H9 (cell line): ENCODE measurements at regions not wholly inside any gene's neighbourhood (a gene's known extent, or its start where the extent isn't known, plus 50 kb on each side); places are given as distances from the start of the nearest gene placed in this dataset.

ENCODE experiments used
- DNase-seq: peaks from one replicate; pipeline ENCODE4 v3.0.0-alpha.2; 2017
- H2AFZ ChIP-seq: one replicate; pipeline ENCODE4 v1.6.1; 2013; ENCODE audit warnings: mild to moderate bottlenecking, low read length, control low read depth, moderate library complexity
- H2AK5ac ChIP-seq: 2 replicates; pipeline ENCODE4 v1.6.1; 2013; ENCODE audit warnings: low read length, control low read depth, mixed read lengths; ENCODE audit not compliant: insufficient read length
- H2BK120ac ChIP-seq: one replicate; pipeline ENCODE4 v1.6.1; 2013; ENCODE audit warnings: low read depth, mild to moderate bottlenecking, low read length, control low read depth, inconsistent platforms; ENCODE audit not compliant: poor library complexity, severe bottlenecking
- H2BK12ac ChIP-seq: 2 replicates; pipeline ENCODE4 v1.6.1; 2013; ENCODE audit warnings: low read length, control low read depth, mixed read lengths, low read depth; ENCODE audit not compliant: insufficient read length
- H2BK15ac ChIP-seq: 2 replicates; pipeline ENCODE4 v1.6.1; 2013; ENCODE audit warnings: low read depth, low read length, control low read depth
- H2BK20ac ChIP-seq: one replicate; pipeline ENCODE4 v1.6.1; 2013; ENCODE audit warnings: low read depth, mild to moderate bottlenecking, low read length, control low read depth, inconsistent platforms; ENCODE audit not compliant: poor library complexity, severe bottlenecking
- H2BK5ac ChIP-seq: 2 replicates; pipeline ENCODE4 v1.6.1; 2013; ENCODE audit warnings: low read length, control low read depth, mixed read lengths; ENCODE audit not compliant: insufficient read length
- H3K14ac ChIP-seq: 2 replicates; pipeline ENCODE4 v1.6.1; 2013; ENCODE audit warnings: low read length, control low read depth; ENCODE audit not compliant: insufficient read depth
- H3K18ac ChIP-seq: 2 replicates; pipeline ENCODE4 v1.6.1; 2013; ENCODE audit warnings: low read depth, mild to moderate bottlenecking, mixed read lengths, low read length, control low read depth; ENCODE audit not compliant: insufficient read length
- H3K23ac ChIP-seq: 2 replicates; pipeline ENCODE4 v1.6.1; 2013; ENCODE audit warnings: low read length, control low read depth, mixed read lengths, low read depth; ENCODE audit not compliant: insufficient read length
- H3K23me2 ChIP-seq: 2 replicates; pipeline ENCODE4 v1.6.1; 2013; ENCODE audit warnings: low read depth, mild to moderate bottlenecking, mixed read lengths, low read length, control low read depth; ENCODE audit not compliant: insufficient read length, poor library complexity, severe bottlenecking
- H3K27ac ChIP-seq: 2 replicates; pipeline ENCODE4 v1.5.1; 2013; ENCODE audit warnings: low read length, control low read depth, mixed read lengths, low read depth; ENCODE audit not compliant: insufficient read length
- H3K27me3 ChIP-seq: 2 replicates; pipeline ENCODE4 v1.6.1; 2013; ENCODE audit warnings: low read length, control low read depth, inconsistent platforms; ENCODE audit not compliant: insufficient read depth
- H3K4ac ChIP-seq: 2 replicates; pipeline ENCODE4 v1.6.1; 2013; ENCODE audit warnings: low read depth, mild to moderate bottlenecking, control low read depth, inconsistent platforms, low read length, moderate library complexity
- H3K4me1 ChIP-seq: 2 replicates; pipeline ENCODE4 v1.6.1; 2013; ENCODE audit warnings: low read length, control low read depth, inconsistent platforms; ENCODE audit not compliant: insufficient read depth
- H3K4me2 ChIP-seq: 2 replicates; pipeline ENCODE4 v1.6.1; 2013; ENCODE audit warnings: low read length, control low read depth, mixed read lengths; ENCODE audit not compliant: insufficient read length, insufficient read depth
- H3K56ac ChIP-seq: 2 replicates; pipeline ENCODE4 v1.6.1; 2013; ENCODE audit warnings: low read depth, mild to moderate bottlenecking, mixed read lengths, low read length, control low read depth; ENCODE audit not compliant: insufficient read length
- H3K79me1 ChIP-seq: 2 replicates; pipeline ENCODE4 v1.6.1; 2013; ENCODE audit warnings: low read depth, mild to moderate bottlenecking, moderate library complexity, low read length, control low read depth, inconsistent platforms; ENCODE audit not compliant: insufficient read depth, poor library complexity, severe bottlenecking
- H3K79me2 ChIP-seq: 2 replicates; pipeline ENCODE4 v1.6.1; 2013; ENCODE audit warnings: low read length, control low read depth, inconsistent platforms; ENCODE audit not compliant: insufficient read depth
- H3K9ac ChIP-seq: 2 replicates; pipeline ENCODE4 v1.6.1; 2013; ENCODE audit warnings: low read length, control low read depth, mixed read lengths; ENCODE audit not compliant: insufficient read length; ENCODE audit errors: extremely low read depth
- H3K9me3 ChIP-seq: one replicate; pipeline ENCODE4 v1.6.1; 2013; ENCODE audit warnings: low read depth, low read length, inconsistent platforms; ENCODE audit not compliant: control insufficient read depth
- H3T11ph ChIP-seq: one replicate; pipeline ENCODE4 v1.6.1; 2013; ENCODE audit warnings: mild to moderate bottlenecking, low read length, control low read depth, inconsistent platforms
- H4K20me1 ChIP-seq: one replicate; pipeline ENCODE4 v1.6.1; 2013; ENCODE audit not compliant: control insufficient read depth, insufficient read length, insufficient read depth
- H4K5ac ChIP-seq: 2 replicates; pipeline ENCODE4 v1.6.1; 2013; ENCODE audit warnings: low read depth, mild to moderate bottlenecking, mixed read lengths, low read length, control low read depth; ENCODE audit not compliant: insufficient read length
- H4K8ac ChIP-seq: replicated peaks from 2 replicates; pipeline ENCODE4 v1.6.1; 2013; ENCODE audit warnings: low read length, control low read depth, mixed read lengths, low read depth; ENCODE audit not compliant: insufficient read length
- H4K91ac ChIP-seq: 2 replicates; pipeline ENCODE4 v1.6.1; 2013; ENCODE audit warnings: low read depth, mild to moderate bottlenecking, moderate library complexity, mixed read lengths, low read length, control low read depth; ENCODE audit not compliant: insufficient read length
- H3K27ac Mint-ChIP-seq, 3 experiments: 2 replicates in 2 of 3; 3 replicates in 1 of 3; pipeline ENCODE4 v1.8.0; 2020 to 2021; ENCODE audit warnings: mixed read lengths in 3 of 3, mild to moderate bottlenecking in 1 of 3, moderate library complexity in 1 of 3
- H3K27me3 Mint-ChIP-seq: 2 replicates; pipeline ENCODE4 v1.8.0; 2021; ENCODE audit warnings: low read depth, mild to moderate bottlenecking, moderate library complexity, mixed read lengths
- H3K36me3 Mint-ChIP-seq, 3 experiments: 2 replicates in 2 of 3; 3 replicates in 1 of 3; pipeline ENCODE4 v1.8.0; 2020 to 2021; ENCODE audit warnings: low read depth in 3 of 3, mixed read lengths in 3 of 3; ENCODE audit not compliant: insufficient read depth in 1 of 3
- H3K4me1 Mint-ChIP-seq, 2 experiments: 2 replicates each; pipeline ENCODE4 v1.8.0; 2020; ENCODE audit warnings: mixed read lengths in 2 of 2
- H3K4me3 Mint-ChIP-seq, 2 experiments: 2 replicates in 1 of 2; 3 replicates in 1 of 2; pipeline ENCODE4 v1.8.0; 2020 to 2021; ENCODE audit warnings: mild to moderate bottlenecking in 2 of 2, mixed read lengths in 2 of 2, moderate library complexity in 1 of 2
- H3K9me3 Mint-ChIP-seq, 2 experiments: 2 replicates in 1 of 2; 3 replicates in 1 of 2; pipeline ENCODE4 v1.8.0; 2020; ENCODE audit warnings: mild to moderate bottlenecking in 2 of 2, mixed read lengths in 2 of 2, moderate library complexity in 1 of 2
- WGBS: extraction: QIAGEN DNeasy Blood & Tissue Kit; methylation state at CpG from one replicate; pipeline ENCODE4 v1.1.7; 2013; ENCODE audit warnings: missing lambda C conversion rate, low lambda C conversion rate, mixed read lengths; ENCODE audit not compliant: insufficient read length; ENCODE audit errors: extremely low coverage; 5-methylcytosine and 5-hydroxymethylcytosine counted together
- TF ChIP-seq, protein P1 (sequence below): fragments of 200-600 bp; sonication (generic); conservative IDR thresholded peaks from 3 replicates; pipeline ENCODE4 v1.8.0; 2021; ENCODE audit warnings: antibody characterized with exemption, mild to moderate bottlenecking

DNA sequence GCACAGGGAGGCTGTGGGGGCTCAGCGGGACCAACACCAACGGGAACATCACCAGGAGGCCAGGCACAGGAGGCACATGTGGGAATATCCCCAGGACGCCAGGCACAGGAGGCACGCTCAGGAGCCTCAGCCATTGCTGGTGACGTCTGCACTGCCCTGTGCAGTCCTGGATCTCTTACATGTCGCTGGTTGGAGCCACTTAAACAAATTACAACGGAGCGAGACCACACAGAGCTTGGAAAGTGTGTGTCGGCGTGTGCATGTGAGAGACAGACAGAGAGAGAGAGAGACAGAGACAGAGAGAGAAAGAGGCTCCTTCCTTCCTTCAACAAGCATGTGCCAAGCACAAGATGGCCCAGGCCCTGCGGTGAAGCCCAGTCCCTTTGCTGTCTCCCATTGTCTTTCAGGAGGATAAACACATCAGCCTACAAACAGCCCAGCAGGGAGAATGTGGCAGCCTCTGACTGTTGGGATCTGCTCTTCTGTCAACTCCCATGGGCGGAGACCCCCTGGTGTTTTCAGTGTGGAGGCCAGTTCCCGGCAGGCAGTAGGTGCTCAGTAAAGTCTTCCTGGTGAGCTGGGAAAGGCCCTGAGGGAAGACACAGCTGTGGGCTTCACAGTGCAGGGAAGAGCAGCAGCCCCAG, 112.7 kb upstream of the THBS2 start:
- DNase-seq = no peak
- Histone ChIP-seq H3K4ac (no peak overlapping the region), H2BK12ac (no peak overlapping the region), H4K8ac (no peak overlapping the region), H3K4me1 (no peaks in the 10 kb centered on the region), H3K18ac (no peak overlapping the region), H3K23ac (no peak overlapping the region), H2AFZ (no peak overlapping the region), H3K4me2 (no peak overlapping the region), H4K5ac (no peak overlapping the region), H3K27ac (no peak overlapping the region), H3K79me2 (no peaks in the 10 kb centered on the region), H2AK5ac (no peak overlapping the region), H3K9ac (no peak overlapping the region), H3K79me1 (no peaks in the 10 kb centered on the region), H3K27me3 (no peaks in the 10 kb centered on the region), H2BK15ac (no peak overlapping the region), H3T11ph (no peak overlapping the region), H4K20me1 (no peaks in the 10 kb centered on the region), H4K91ac (no peak overlapping the region), H3K23me2 (no peaks in the 10 kb centered on the region), H2BK120ac (no peak overlapping the region), H3K9me3 (no peaks in the 10 kb centered on the region), H2BK5ac (no peak overlapping the region), H3K56ac (no peak overlapping the region), H2BK20ac (no peak overlapping the region), H3K14ac (no peak overlapping the region)
- Mint-ChIP-seq H3K36me3 (peaks cover 0 to 6% (median 3%) of the 10 kb centered on the region in 3 experiments; a peak in 2 of 7 replicates), H3K4me1 (peaks cover 0 to 14% of the 10 kb centered on the region in 2 experiments; a peak in 2 of 4 replicates), H3K27me3 (no peaks in the 10 kb centered on the region; the same call in 1 of the 2 replicates), H3K27ac (no peak overlapping the region), H3K9me3 (peaks cover 6 to 7% of the 10 kb centered on the region in 2 experiments; a peak in 2 of 5 replicates), H3K4me3 (no peak overlapping the region)
- WGBS = no CpG with 5 or more reads among the region's 13 CpGs
- TF ChIP-seq, protein P1, sequence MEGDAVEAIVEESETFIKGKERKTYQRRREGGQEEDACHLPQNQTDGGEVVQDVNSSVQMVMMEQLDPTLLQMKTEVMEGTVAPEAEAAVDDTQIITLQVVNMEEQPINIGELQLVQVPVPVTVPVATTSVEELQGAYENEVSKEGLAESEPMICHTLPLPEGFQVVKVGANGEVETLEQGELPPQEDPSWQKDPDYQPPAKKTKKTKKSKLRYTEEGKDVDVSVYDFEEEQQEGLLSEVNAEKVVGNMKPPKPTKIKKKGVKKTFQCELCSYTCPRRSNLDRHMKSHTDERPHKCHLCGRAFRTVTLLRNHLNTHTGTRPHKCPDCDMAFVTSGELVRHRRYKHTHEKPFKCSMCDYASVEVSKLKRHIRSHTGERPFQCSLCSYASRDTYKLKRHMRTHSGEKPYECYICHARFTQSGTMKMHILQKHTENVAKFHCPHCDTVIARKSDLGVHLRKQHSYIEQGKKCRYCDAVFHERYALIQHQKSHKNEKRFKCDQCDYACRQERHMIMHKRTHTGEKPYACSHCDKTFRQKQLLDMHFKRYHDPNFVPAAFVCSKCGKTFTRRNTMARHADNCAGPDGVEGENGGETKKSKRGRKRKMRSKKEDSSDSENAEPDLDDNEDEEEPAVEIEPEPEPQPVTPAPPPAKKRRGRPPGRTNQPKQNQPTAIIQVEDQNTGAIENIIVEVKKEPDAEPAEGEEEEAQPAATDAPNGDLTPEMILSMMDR = no peak
